SK-N-SH treated with all-trans-retinoic acid at 6 μM for 48 hours (cell line): ENCODE measurements at regions not wholly inside any gene's neighbourhood (a gene's known extent, or its start where the extent isn't known, plus 50 kb on each side); places are given as distances from the start of the nearest gene placed in this dataset.

Experiments used
- ATAC-seq: fragments of 200-7000 bp; cut with Tn5 transposase; 3 replicates; pipeline ENCODE4 v1.9.1; 2020; ENCODE audit warnings: mild to moderate bottlenecking, moderate library complexity
- BACH2 ChIP-seq: fragments of 250-450 bp; sonication (Bioruptor Pico); IDR thresholded peaks from 2 replicates; pipeline ENCODE4 v1.9.0; 2021; ENCODE audit warnings: mild to moderate bottlenecking, borderline replicate concordance
- CREB5 ChIP-seq: fragments of 250-450 bp; sonication (Bioruptor Pico); IDR thresholded peaks from 2 replicates; pipeline ENCODE4 v1.5.1; 2020; ENCODE audit warnings: low read depth, mild to moderate bottlenecking, moderate library complexity
- GLIS3 ChIP-seq: fragments of 250-450 bp; sonication (Bioruptor Pico); IDR thresholded peaks from 2 replicates; pipeline ENCODE4 v1.5.0; 2020; ENCODE audit warnings: mild to moderate bottlenecking, moderate library complexity
- ISL1 ChIP-seq: fragments of 250-450 bp; sonication (Bioruptor Pico); IDR thresholded peaks from 2 replicates; pipeline ENCODE4 v2.1.2; 2022; ENCODE audit warnings: mild to moderate bottlenecking, moderate library complexity
- OSR1 ChIP-seq: fragments of 250-450 bp; sonication (Bioruptor Pico); IDR thresholded peaks from 2 replicates; pipeline ENCODE4 v1.8.0; 2022; ENCODE audit warnings: moderate library complexity, mild to moderate bottlenecking, inconsistent platforms
- POU6F1 ChIP-seq: fragments of 250-450 bp; sonication (Bioruptor Pico); IDR thresholded peaks from 2 replicates; pipeline ENCODE4 v1.8.0; 2021; ENCODE audit warnings: low read depth, mild to moderate bottlenecking, moderate library complexity, borderline replicate concordance
- PPARA ChIP-seq: fragments of 250-450 bp; sonication (Bioruptor Pico); IDR thresholded peaks from 2 replicates; pipeline ENCODE4 v1.5.0; 2020; ENCODE audit warnings: mild to moderate bottlenecking, borderline replicate concordance
- RARB ChIP-seq: fragments of 250-450 bp; sonication (Bioruptor Pico); IDR thresholded peaks from 2 replicates; pipeline ENCODE4 v1.8.0; 2021; ENCODE audit warnings: mild to moderate bottlenecking, moderate library complexity
- SNAI2 ChIP-seq: fragments of 250-450 bp; sonication (Bioruptor Pico); IDR thresholded peaks from 2 replicates; pipeline ENCODE4 v1.5.0; 2020; ENCODE audit warnings: mild to moderate bottlenecking, moderate library complexity
- TCF4 ChIP-seq: fragments of 250-450 bp; sonication (Bioruptor Pico); IDR thresholded peaks from 2 replicates; pipeline ENCODE4 v1.8.0; 2021; ENCODE audit warnings: mild to moderate bottlenecking, moderate library complexity, borderline replicate concordance
- TOX ChIP-seq: fragments of 250-450 bp; sonication (Bioruptor Pico); IDR thresholded peaks from 2 replicates; pipeline ENCODE4 v1.8.0; 2021; ENCODE audit warnings: mild to moderate bottlenecking, moderate library complexity, borderline replicate concordance
- TSHZ2 ChIP-seq: fragments of 250-450 bp; sonication (Bioruptor Pico); IDR thresholded peaks from 2 replicates; pipeline ENCODE4 v1.5.0; 2020; ENCODE audit warnings: mild to moderate bottlenecking, moderate library complexity
- ZC3H10 ChIP-seq: fragments of 250-450 bp; sonication (Bioruptor Pico); IDR thresholded peaks from 2 replicates; pipeline ENCODE4 v1.5.1; 2021; ENCODE audit warnings: mild to moderate bottlenecking, moderate library complexity
- ZFP3 ChIP-seq: fragments of 250-450 bp; sonication (Bioruptor Pico); IDR thresholded peaks from 2 replicates; pipeline ENCODE4 v1.5.0; 2020; ENCODE audit warnings: mild to moderate bottlenecking, moderate library complexity
- ZNF565 ChIP-seq: fragments of 450-650 bp; formaldehyde crosslinking; conservative IDR thresholded peaks from 2 replicates; pipeline ENCODE4 v1.5.0; 2020; ENCODE audit warnings: low read depth, mild to moderate bottlenecking, moderate library complexity
- ZNF70 ChIP-seq: fragments of 450-650 bp; formaldehyde crosslinking; IDR thresholded peaks from 2 replicates; pipeline ENCODE4 v1.5.0; 2020; ENCODE audit warnings: mild to moderate bottlenecking, moderate library complexity
- TF ChIP-seq, protein P1 (sequence below): fragments of 250-450 bp; sonication (Bioruptor Pico); IDR thresholded peaks from 2 replicates; pipeline ENCODE4 v1.5.1; 2021; ENCODE audit warnings: mild to moderate bottlenecking, moderate library complexity

- ATAC-seq = no peak
- no peak for TF ChIP-seq ZC3H10 (CRISPR knock-in tag)
- TF ChIP-seq ZNF565 = no peak
- no peak for TF ChIP-seq SNAI2
- TF ChIP-seq, protein P1, sequence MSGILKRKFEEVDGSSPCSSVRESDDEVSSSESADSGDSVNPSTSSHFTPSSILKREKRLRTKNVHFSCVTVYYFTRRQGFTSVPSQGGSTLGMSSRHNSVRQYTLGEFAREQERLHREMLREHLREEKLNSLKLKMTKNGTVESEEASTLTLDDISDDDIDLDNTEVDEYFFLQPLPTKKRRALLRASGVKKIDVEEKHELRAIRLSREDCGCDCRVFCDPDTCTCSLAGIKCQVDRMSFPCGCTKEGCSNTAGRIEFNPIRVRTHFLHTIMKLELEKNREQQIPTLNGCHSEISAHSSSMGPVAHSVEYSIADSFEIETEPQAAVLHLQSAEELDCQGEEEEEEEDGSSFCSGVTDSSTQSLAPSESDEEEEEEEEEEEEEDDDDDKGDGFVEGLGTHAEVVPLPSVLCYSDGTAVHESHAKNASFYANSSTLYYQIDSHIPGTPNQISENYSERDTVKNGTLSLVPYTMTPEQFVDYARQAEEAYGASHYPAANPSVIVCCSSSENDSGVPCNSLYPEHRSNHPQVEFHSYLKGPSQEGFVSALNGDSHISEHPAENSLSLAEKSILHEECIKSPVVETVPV = no peak
- TF ChIP-seq ZNF70 (CRISPR knock-in tag) = no peak
- no peak for TF ChIP-seq ZFP3
- TF ChIP-seq POU6F1 (CRISPR knock-in tag) = no peak
- TF ChIP-seq ISL1 = no peak
Observed at GRCh38 chr6:142567461-142567860, 265.7 kb downstream of the ADGRG6 start.

DNA sequence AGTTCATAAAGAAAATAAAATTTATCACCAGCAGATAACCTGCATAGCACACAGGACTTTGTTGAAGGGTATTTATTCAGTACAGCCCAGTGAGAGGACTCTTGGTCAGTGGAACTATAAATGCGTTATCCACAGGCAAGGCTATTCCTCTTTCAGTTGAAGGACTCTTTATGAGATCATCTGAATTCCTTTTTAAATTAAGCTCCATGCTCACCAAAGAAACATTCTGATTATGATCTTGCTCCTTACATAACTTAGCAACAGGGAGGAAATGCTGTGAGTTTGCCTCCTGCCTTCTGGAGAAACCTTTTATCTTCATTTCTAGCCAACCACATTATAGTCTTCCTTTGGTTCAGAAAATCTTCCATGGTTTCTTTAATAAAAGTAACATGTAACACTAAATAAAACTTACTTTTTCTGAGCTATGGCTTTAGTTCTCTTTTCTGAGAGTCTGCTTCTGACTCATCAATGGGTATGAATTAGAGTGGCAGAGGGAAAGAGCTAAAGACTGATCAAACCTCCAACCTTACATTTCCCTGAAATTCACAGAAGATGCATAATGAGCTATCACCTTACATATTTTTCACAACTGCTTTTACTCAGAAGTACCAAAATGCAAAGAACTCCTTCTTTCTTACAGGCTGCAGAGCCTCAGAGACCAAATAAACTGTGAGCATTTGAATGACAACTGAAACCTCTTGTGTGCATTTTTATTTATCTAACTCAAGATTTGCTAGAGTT lies 267.2 kb downstream of the ADGRG6 start:
- TF ChIP-seq GLIS3 (CRISPR knock-in tag) (no peak), ZNF565 (no peak), BACH2 (no peak), TOX (no peak), ZNF70 (CRISPR knock-in tag) (no peak), POU6F1 (CRISPR knock-in tag) (no peak), ISL1 (peak; percentile 66), ZC3H10 (CRISPR knock-in tag) (no peak), ZFP3 (peak; percentile 29; the same call in 1 of the 2 replicates), CREB5 (CRISPR knock-in tag) (peak; percentile 81)
- ATAC-seq = peak; percentile 86

DNA sequence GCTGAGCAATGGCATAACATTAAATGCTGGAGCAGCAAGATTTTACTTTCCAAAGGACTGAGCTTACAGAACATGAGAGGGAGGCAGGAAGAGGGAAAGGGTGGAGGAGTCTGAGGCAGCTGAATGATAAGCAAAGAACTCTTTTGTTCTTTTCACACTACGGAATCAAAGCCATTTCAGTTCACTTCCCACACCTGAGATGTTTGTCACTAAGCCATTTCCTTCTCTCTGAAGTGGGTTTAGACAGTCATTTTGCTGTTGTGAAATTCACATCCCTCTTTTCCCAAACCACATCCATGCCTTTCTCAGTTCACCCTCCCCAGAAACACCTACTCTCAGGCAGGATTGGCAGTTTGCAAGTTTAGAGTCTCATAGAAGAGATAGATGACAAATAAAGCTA lies 267.9 kb downstream of the ADGRG6 start:
- TF ChIP-seq PPARA (CRISPR knock-in tag) = no peak
- no peak for TF ChIP-seq ISL1
- TF ChIP-seq POU6F1 (CRISPR knock-in tag) = no peak
- no peak for TF ChIP-seq RARB (CRISPR knock-in tag)
- no peak for TF ChIP-seq TOX
- no peak for TF ChIP-seq OSR1
- no peak for TF ChIP-seq ZNF70 (CRISPR knock-in tag)
- TF ChIP-seq TSHZ2 (CRISPR knock-in tag) = no peak
- no peak for TF ChIP-seq SNAI2
- TF ChIP-seq BACH2 = no peak
- TF ChIP-seq, protein P1 = no peak
- TF ChIP-seq CREB5 (CRISPR knock-in tag) = no peak
- TF ChIP-seq TCF4 (CRISPR knock-in tag) = no peak
- peak; percentile 53 for ATAC-seq
